Vagina (tissue), 2 donors: ENCODE measurements at regions not wholly inside any gene's neighbourhood (a gene's known extent, or its start where the extent isn't known, plus 50 kb on each side); places are given as distances from the start of the nearest gene placed in this dataset.

ENCODE experiments used
- DNase-seq, 2 donors: peaks; one replicate each; pipeline ENCODE4 v3.0.0-alpha.2; 2017; ENCODE audit errors: extremely low spot score in 2 of 2
- H3K27ac ChIP-seq: fragments of 200-600 bp; sonication (generic); one replicate; pipeline ENCODE4 v1.5.1; 2019
- H3K27me3 ChIP-seq: fragments of 200-600 bp; sonication (generic); one replicate; pipeline ENCODE4 v1.5.1; 2019
- H3K36me3 ChIP-seq, 2 donors: fragments of 200-600 bp; sonication (generic); one replicate each; pipeline ENCODE4 v1.5.1; 2017 to 2019
- H3K4me1 ChIP-seq: fragments of 200-600 bp; sonication (generic); one replicate; pipeline ENCODE4 v1.5.1; 2019
- H3K4me3 ChIP-seq, 2 donors: fragments of 200-600 bp; sonication (generic); 1 replicate in 1 of 2; 2 replicates in 1 of 2; pipeline ENCODE4 v1.5.1; 2016 to 2019
- H3K9me3 ChIP-seq: fragments of 200-600 bp; sonication (generic); one replicate; pipeline ENCODE4 v1.5.1; 2019
- POLR2A ChIP-seq, 2 donors: fragments of 450-650 bp; IDR thresholded peaks; one replicate each; pipeline ENCODE4 v1.6.1; 2017; ENCODE audit warnings: antibody characterized with exemption in 2 of 2, mild to moderate bottlenecking in 2 of 2, moderate library complexity in 2 of 2
- POLR2AphosphoS5 ChIP-seq, 2 donors: sonication (generic); formaldehyde crosslinking; IDR thresholded peaks; one replicate each; pipeline ENCODE4 v1.9.0; 2017; ENCODE audit warnings: antibody characterized with exemption in 2 of 2, mild to moderate bottlenecking in 2 of 2, low read depth in 1 of 2; ENCODE audit not compliant: insufficient read depth in 1 of 2
- intact Hi-C: fragments of 100-400 bp; cut with DNase I; formaldehyde crosslinking; loops from one replicate; pipeline ENCODE4 v1.15.1; 2023
- TF ChIP-seq, protein P1 (sequence below), 3 experiments: fragments of 450-650 bp in 2 of 3; fragments of 200-600 bp in 1 of 3; sonication (generic) in 1 of 3; IDR thresholded peaks; one replicate each; pipeline ENCODE4 v1.5.1; 2017 to 2019; ENCODE audit warnings: antibody characterized with exemption in 3 of 3, mild to moderate bottlenecking in 2 of 3, moderate library complexity in 2 of 3

GRCh38 chr10:28184810-28185209, 118.1 kb downstream of the MPP7 start:
- Histone ChIP-seq H3K4me1 (no peaks in the 10 kb centered on the region), H3K27ac (no peak overlapping the region), H3K36me3 (no peaks in the 10 kb centered on the region), H3K9me3 (no peaks in the 10 kb centered on the region), H3K4me3 (no peak overlapping the region), H3K27me3 (no peaks in the 10 kb centered on the region)
- intact Hi-C loops, result no loop called here
- DNase-seq, result no peak
- TF ChIP-seq POLR2A (IDR thresholded peaks at IDR 0.05) (no peak), POLR2AphosphoS5 (IDR thresholded peaks at IDR 0.05; ENCODE audit: insufficient read depth in 1 of 2, low read depth in 1 of 2) (no peak)
- TF ChIP-seq, protein P1, sequence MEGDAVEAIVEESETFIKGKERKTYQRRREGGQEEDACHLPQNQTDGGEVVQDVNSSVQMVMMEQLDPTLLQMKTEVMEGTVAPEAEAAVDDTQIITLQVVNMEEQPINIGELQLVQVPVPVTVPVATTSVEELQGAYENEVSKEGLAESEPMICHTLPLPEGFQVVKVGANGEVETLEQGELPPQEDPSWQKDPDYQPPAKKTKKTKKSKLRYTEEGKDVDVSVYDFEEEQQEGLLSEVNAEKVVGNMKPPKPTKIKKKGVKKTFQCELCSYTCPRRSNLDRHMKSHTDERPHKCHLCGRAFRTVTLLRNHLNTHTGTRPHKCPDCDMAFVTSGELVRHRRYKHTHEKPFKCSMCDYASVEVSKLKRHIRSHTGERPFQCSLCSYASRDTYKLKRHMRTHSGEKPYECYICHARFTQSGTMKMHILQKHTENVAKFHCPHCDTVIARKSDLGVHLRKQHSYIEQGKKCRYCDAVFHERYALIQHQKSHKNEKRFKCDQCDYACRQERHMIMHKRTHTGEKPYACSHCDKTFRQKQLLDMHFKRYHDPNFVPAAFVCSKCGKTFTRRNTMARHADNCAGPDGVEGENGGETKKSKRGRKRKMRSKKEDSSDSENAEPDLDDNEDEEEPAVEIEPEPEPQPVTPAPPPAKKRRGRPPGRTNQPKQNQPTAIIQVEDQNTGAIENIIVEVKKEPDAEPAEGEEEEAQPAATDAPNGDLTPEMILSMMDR (IDR thresholded peaks at IDR 0.05), result no peak

- no peak for TF ChIP-seq POLR2A (IDR thresholded peaks at IDR 0.05)
- TF ChIP-seq, protein P1 (IDR thresholded peaks at IDR 0.05), result no peak
- no peak for TF ChIP-seq POLR2AphosphoS5 (IDR thresholded peaks at IDR 0.05; ENCODE audit: insufficient read depth in 1 of 2, low read depth in 1 of 2)
- Histone ChIP-seq H3K36me3 (no peaks in the 10 kb centered on the region), H3K27me3 (no peaks in the 10 kb centered on the region), H3K4me1 (peaks cover 14% of the 10 kb centered on the region), H3K4me3 (no peak overlapping the region), H3K27ac (no peak overlapping the region), H3K9me3 (no peaks in the 10 kb centered on the region)
- no peak for DNase-seq
- intact Hi-C loops, result no loop called here
Measured at GRCh38 chr10:28181478-28182096, 121.3 kb downstream of the MPP7 start.

DNA sequence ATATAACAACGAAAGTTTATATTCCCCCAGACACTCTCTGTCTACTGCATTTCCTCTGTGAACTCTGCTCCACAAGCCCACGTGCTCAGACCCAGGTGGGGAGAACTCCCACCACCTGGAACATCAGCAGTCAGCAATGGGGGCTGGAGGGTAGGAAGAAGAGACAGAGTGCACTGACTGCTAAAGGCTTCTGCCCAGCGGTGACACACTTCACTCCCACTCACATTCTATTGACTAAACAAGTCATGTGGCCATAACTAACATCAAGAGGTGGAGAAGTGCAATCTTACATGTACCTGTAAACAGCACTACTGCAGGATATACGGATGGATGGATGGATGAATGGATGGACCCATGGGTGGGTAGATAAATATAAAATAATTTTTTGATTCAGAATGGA, 122.2 kb downstream of the MPP7 start:
- Histone ChIP-seq H3K9me3 (no peaks in the 10 kb centered on the region), H3K27ac (no peak overlapping the region), H3K27me3 (no peaks in the 10 kb centered on the region), H3K4me1 (peaks cover 14% of the 10 kb centered on the region), H3K4me3 (no peak overlapping the region), H3K36me3 (no peaks in the 10 kb centered on the region)
- DNase-seq, result no peak
- intact Hi-C loops, result no loop called here
- TF ChIP-seq POLR2A (IDR thresholded peaks at IDR 0.05), result no peak
- TF ChIP-seq, protein P1 (IDR thresholded peaks at IDR 0.05), result no peak
- TF ChIP-seq POLR2AphosphoS5 (IDR thresholded peaks at IDR 0.05; ENCODE audit: insufficient read depth in 1 of 2, low read depth in 1 of 2), result no peak

DNA sequence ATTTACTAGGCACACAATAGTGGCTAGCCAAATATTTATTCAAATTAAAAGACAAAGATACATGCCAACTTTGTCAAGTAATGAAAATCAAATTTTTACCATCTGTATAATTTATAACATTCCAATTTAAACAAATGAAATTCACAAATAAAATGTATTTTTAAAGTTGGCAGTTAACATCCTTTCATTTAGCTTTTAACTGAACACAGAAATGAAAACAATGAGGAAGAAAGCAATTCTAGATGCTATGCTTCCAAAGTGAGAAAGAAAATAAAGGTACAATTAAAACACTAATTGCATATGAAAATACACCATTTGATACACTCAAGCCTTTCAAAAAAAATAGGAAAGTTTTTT, 123.1 kb downstream of the MPP7 start:
- H3K9me3 ChIP-seq, result no peaks in the 10 kb centered on the region
- H3K4me3 ChIP-seq, result no peak overlapping the region
- H3K27ac ChIP-seq, result no peak overlapping the region
- TF ChIP-seq POLR2AphosphoS5 (IDR thresholded peaks at IDR 0.05; ENCODE audit: insufficient read depth in 1 of 2, low read depth in 1 of 2), result no peak
- TF ChIP-seq, protein P1 (IDR thresholded peaks at IDR 0.05), result peak in 1 of 3 experiments; percentile 6
- H3K4me1 ChIP-seq, result peaks cover 14% of the 10 kb centered on the region
- intact Hi-C loops, result loop anchor here (5.0 kb wide), 1 partner anchor 437 kb away; no protein-coding TSS in a partner anchor
- no peaks in the 10 kb centered on the region for H3K36me3 ChIP-seq
- H3K27me3 ChIP-seq, result no peaks in the 10 kb centered on the region
- DNase-seq, result no peak

DNA sequence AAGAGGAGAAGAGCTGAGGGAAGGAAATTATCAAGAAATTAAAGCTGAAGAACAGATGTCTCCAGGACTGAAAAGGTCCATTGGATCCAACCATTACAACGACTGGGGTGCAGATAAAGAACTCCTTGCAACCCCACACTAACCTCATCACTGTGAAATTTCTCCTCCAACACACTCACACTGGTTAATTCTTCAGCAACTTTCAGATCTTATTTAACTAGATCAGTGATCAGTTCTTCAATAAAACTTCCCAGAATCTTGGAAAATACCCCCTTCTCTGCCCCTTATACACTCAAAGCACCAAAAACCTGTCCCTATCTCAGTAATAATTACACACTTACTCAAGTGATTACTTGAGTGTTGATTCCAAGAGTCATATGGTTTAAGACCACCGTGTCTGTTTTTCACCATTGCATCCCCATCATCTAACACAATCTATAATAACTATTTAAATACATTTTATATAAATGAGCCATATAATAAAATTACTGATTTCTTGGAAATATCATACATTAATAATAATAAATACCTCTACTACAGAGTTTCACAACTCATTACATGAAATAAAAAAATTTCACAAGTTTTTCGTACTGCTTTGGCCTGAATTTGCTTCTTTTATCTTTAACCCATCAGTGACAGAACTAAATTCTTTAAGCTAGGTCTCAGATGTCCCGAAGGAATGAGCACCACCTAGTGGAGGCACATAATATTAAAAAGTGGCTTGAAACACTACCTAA, 123.7 kb downstream of the MPP7 start:
- H3K27me3 ChIP-seq, result no peaks in the 10 kb centered on the region
- H3K4me1 ChIP-seq, result peaks cover 14% of the 10 kb centered on the region
- H3K4me3 ChIP-seq, result no peak overlapping the region
- no peak for DNase-seq
- no peaks in the 10 kb centered on the region for H3K36me3 ChIP-seq
- TF ChIP-seq, protein P1 (IDR thresholded peaks at IDR 0.05), result peak; percentile 37 to 66 (median 51)
- TF ChIP-seq POLR2AphosphoS5 (IDR thresholded peaks at IDR 0.05; ENCODE audit: insufficient read depth in 1 of 2, low read depth in 1 of 2), result peak in 1 of 2 donors; percentile 7
- TF ChIP-seq POLR2A (IDR thresholded peaks at IDR 0.05), result no peak
- intact Hi-C loops, result loop anchor here (5.0 kb wide), 1 partner anchor 437 kb away; no protein-coding TSS in a partner anchor
- no peaks in the 10 kb centered on the region for H3K9me3 ChIP-seq
- peak overlapping the region; percentile 17 for H3K27ac ChIP-seq
